Hematopoietic multipotent progenitor cell treated with erythropoietin and hydrocortisone succinate and interleukin-3 and kit ligand, for 15 days (in vitro differentiated cells): ENCODE measurements at regions not wholly inside any gene's neighbourhood (a gene's known extent, or its start where the extent isn't known, plus 50 kb on each side); places are given as distances from the start of the nearest gene placed in this dataset.

Source experiments
- DNase-seq: peaks from one replicate; pipeline ENCODE4 v3.0.0-alpha.2; 2015; ENCODE audit warnings: low spot score

- no peak for DNase-seq
Observed at GRCh38 chr9:95756986-95757385, 118.5 kb upstream of the ERCC6L2 start.

GRCh38 chr9:95756101-95756500, 119.4 kb upstream of the ERCC6L2 start:
- DNase-seq = no peak

- no peak for DNase-seq
Observed at GRCh38 chr9:95755421-95755730, 120.1 kb upstream of the ERCC6L2 start.

- DNase-seq = no peak
Observed at GRCh38 chr9:95754533-95755420, 120.7 kb upstream of the ERCC6L2 start.

- no peak for DNase-seq
Observed at GRCh38 chr9:95753762-95754465, 121.6 kb upstream of the ERCC6L2 start.

- no peak for DNase-seq
Observed at GRCh38 chr9:95752129-95752731, 123.3 kb upstream of the ERCC6L2 start.

GRCh38 chr9:95751520-95751790, 124.0 kb upstream of the ERCC6L2 start:
- no peak for DNase-seq

GRCh38 chr9:95750725-95751519, 124.6 kb upstream of the ERCC6L2 start:
- DNase-seq = no peak

- no peak for DNase-seq
Observed at GRCh38 chr9:95749493-95749892, 126.0 kb upstream of the ERCC6L2 start.

- DNase-seq = no peak
Observed at GRCh38 chr9:95746408-95747180, 128.9 kb upstream of the ERCC6L2 start.

GRCh38 chr9:95742821-95743220, 132.7 kb upstream of the ERCC6L2 start:
- no peak for DNase-seq

GRCh38 chr9:95741631-95742030, 133.9 kb upstream of the ERCC6L2 start:
- no peak for DNase-seq

GRCh38 chr9:95740217-95741004, 135.1 kb upstream of the ERCC6L2 start:
- no peak for DNase-seq

GRCh38 chr9:95738438-95738837, 137.1 kb upstream of the ERCC6L2 start:
- no peak for DNase-seq

- DNase-seq = no peak
Observed at GRCh38 chr9:95736891-95737522, 138.5 kb upstream of the ERCC6L2 start.

GRCh38 chr9:95736370-95736769, 139.1 kb upstream of the ERCC6L2 start:
- no peak for DNase-seq

- DNase-seq = no peak
Observed at GRCh38 chr9:95735701-95736100, 139.8 kb upstream of the ERCC6L2 start.

- no peak for DNase-seq
Observed at GRCh38 chr9:95733741-95734666, 141.5 kb upstream of the ERCC6L2 start.
